HG03378 (cell line): ENCODE measurements at regions not wholly inside any gene's neighbourhood (a gene's known extent, or its start where the extent isn't known, plus 50 kb on each side); places are given as distances from the start of the nearest gene placed in this dataset.

Experiments
- ATAC-seq: cut with Tn5 transposase; IDR thresholded peaks from one replicate; pipeline ENCODE4 v1.9.1; 2021; ENCODE audit warnings: mild to moderate bottlenecking, moderate library complexity; ENCODE audit not compliant: unreplicated experiment

DNA sequence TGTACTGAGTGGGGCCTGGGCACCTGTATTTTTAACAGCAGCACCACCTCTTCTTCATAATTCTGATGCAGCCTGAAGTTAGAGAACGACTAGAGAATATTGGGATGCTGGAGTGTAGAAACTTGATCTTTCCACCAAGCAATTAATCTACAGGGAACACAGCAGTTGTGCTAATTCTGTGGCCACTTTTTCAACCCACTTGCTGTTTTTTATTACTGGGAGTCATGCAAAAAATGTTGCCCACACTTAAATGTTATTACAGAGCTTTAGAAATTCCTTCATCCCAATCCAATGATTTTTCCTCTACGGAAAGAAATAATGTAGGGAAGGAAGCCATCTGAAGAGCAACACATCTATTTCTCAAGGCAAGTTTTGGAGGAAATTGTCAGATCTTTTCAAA is 190.9 kb upstream of the TUT7 start:
- ATAC-seq: no peak

DNA sequence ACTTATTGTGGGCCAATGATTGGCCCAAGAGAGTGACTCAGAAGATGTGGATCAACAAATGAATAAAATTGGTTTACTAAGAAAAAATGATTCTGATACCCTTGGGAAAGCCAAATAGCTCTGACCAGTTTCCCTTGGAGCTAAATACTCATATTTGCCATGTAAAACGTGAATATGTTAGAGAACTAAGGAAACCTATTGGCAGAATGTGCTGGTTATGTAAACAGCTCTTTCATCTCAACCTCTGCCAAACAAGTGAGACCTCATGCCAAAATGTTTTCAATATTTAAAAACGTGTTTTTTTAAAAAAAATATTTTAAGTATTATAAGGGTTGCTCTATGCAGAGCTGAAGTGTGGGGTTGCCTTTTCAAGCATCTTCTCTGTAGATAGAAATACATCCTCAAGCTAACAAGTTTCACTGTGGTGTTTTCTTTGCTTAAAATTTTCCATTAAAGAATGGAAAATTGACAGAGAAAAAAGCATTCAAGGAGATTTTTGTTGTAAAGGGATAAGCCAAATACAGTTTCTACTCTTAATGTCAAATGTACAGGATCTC is 186.9 kb upstream of the TUT7 start:
- ATAC-seq: no peak

DNA sequence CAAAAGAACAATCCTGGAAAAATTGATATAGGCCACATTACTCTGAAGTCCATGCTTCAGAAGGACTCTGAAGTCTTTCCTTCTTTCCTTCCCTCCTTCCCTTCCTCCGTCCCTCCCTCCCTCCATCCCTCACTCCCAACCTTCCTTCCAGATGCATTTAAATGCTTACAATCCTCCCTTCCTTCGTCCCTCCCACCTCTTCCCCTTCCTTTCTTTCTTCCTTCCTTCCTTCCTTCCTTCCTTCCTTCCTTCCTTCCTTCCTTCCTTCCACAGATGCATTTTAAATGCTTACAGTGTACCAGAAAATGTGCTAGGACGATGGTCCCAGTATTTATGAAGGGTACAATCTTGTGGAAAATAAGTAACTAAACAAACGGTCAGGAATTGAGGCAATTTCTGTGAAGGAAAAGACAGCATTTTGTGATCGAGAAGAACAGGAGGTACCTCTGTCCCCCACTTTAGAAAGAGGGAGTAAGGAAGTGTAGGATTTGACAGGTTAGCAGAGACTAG is 181.3 kb upstream of the TUT7 start:
- no peak for ATAC-seq

DNA sequence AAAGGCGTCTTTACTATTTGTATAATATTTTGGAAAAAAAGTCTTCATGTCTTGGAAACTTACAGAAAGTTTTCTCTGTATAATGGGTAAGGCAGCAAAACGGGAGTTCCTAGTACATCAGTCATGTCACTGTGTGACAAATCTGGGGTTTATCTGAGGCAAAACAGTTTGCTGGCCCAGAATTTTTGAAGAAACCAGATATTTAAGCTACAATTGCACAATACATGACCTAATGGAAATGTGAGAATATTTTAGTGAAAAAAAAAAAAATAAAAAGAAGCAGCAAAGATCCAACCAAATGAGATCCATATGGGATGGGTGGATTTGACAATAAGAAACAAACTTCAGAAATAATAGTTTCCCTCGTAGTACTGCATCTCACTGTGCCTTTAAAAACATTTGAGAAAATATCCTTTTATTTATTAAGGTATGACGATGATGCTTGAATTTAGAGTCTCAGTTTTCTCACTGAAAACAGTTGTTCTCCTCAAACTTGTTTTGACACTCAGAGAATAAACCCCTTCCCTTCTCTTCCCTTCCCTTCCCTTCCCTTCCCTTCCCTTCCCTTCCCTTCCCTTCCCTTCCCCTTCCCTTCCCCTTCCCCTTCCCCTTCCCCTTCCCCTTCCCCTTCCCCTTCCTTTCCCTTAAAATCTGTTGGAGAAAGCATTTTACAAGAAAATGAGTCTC is 180.5 kb upstream of the TUT7 start:
- no peak for ATAC-seq

DNA sequence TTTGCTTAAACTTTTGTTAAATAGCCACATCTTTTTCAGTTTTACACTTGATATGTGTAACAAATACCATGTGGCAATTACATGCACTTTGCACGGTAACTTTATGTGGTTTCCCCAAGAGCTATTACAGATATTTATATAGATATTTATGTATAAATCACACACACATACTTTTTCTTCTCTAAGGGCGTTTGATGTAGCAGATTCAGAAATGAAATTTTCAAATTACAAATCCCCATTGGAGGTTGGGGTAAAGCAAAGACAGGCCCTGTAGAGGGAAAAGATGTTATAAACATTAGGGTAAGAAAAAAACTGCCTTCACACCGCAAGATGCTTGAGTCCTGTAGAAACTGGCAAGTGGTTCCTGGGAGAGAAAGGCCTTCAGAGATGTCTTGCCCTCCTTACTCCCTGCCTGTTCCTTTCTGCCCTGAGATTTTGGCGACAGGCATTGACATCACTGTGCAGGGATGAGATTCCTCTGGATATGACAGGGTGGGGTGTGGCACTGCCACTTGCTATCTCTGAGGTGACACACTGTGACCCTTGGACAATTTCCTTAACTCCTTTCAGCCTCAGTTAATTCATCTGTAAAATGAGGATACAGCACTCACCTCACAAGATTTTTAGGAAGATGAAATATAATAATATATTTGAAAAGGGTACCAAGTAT is 177.9 kb upstream of the TUT7 start:
- ATAC-seq: no peak

DNA sequence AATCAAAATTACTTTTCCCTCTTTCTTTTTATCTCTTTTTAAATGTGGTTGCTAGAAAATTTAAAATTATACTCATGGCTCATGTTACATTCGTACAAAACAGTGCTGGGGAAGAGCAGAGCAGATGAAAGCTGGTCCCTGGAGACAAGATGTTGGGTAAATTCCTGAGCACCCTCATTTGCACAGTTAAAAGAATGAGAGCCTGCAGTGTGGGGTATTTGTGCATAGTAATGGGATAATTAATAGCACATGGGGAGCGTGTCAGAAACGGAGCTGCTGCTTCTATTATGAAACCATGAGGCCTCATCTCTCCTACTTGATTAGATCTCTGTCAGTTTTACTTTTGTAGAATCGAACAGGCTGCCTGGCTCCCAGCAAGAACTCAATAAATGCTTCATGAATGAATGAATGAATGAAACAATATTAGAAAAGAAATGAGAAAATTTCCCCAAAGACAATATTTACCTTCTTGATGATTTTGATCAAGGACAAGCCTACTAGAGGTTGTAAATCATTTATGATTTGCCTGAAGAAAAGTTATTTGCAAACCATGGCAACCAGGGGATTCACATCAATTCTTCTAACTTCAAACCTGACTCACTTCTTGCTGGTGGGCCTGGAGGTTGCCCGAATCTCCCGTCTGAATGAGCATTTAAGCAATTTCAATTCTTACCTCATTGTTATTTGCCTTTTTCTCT is 177.2 kb upstream of the TUT7 start:
- ATAC-seq: no peak

DNA sequence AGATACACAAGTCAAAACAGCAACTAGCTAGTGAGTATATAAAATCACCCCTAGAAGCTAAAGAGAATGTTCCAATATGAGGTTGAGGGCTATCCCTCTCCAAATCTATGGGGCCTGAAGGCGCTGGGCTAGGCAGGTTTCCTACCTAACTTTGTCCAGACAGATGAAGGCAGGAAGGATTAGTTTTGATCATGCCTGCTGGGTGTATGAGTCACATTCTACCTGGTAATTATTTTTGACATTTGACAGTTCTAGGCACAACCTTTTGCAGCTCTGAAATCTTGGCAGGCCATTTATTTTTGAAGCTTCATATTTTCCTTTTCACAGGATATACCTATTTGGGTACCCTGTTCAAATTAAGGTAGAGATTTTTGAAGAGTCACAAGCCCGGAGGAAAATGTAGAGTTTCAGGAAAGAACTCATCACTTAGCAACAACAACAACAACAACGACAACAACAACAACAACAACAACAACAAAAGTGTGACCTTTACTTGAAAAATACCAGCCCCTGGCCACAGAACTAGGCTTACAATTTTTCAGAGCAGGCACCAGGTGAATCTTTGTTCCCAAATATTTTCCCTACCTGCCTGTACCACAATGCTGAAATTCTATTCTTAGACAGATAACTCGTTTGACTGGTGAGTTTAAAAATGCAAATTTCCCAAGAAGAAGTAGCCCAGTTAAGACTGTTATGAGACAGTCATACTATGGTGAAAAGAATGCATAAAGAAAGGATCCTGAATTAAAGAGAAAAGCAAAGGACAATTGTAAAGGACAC is 175.5 kb upstream of the TUT7 start:
- no peak for ATAC-seq

DNA sequence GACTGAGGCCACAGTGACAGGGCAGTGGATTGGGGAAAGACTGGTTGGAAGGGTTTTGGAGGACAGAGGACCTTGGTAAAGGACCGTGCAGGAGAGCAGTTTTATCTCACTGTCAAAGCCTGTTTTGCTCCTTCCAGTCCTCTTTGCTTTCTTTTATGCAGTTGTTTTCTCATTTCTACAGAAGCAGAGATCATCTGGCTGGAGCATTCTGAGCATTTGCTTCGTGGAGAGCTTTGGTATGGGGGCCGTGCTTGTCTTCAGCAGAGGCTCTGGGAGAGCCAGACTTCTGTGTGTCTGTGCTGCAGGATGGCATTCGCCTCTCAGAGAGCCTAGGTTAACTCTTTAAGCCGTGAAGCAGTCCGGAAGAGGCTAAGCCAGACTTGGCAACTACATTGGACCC is 171.8 kb upstream of the TUT7 start:
- ATAC-seq: no peak

DNA sequence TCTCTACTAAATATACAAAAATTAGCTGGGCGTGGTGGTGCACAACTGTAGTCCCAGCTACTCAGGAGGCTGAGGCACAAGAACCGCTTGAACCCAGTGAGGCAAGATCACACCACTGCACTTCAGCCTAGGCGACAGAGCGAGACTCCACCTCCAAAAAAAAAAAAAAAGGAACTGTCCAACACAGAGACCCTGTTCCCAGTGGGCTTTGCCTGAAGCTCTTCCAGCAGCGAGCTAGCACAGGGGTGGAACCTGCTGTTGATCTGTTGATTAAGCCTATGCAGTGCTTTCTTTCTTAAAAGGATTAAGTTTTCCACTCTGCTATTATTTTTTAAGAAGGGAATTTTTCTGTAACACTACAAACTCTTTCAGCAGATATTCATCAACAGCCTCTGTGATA is 171.0 kb upstream of the TUT7 start:
- ATAC-seq: no peak

DNA sequence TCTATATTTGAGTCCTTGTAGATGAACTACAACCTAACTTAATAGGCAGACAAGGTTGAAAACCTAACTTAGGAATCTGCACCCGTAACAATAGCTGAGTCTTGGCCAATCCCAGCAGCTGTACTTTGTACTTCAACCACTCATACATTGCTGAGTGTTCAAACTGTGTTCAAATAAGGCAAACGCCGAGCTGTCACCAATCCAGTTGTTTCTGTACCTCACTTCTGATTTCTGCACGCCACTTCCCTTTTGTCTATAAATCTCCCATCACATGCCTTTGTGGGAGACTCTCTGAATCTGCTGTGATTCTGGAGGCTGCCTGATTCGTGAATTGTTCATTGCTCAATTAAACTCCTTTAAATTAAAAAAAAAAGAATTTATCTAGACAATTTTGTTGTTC is 167.8 kb upstream of the TUT7 start:
- no peak for ATAC-seq

DNA sequence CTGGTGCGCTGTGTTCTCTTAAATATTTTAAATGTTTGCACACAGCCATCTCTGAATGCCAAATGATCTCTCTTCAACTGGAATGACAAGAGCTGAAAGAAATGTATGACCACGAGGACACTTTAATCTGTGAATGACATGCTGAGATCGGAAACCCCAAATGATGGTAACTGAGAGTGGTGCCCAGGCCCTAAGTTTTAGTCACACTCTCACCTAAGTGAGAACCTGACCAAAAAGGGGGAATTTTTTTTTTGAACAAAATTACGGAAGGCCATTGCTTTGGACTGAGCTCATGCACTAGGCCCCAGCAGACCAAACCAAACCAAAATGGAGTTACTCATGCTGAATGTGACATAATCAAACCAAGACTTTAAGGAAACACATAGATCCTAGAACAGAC is 167.1 kb upstream of the TUT7 start:
- no peak for ATAC-seq

DNA sequence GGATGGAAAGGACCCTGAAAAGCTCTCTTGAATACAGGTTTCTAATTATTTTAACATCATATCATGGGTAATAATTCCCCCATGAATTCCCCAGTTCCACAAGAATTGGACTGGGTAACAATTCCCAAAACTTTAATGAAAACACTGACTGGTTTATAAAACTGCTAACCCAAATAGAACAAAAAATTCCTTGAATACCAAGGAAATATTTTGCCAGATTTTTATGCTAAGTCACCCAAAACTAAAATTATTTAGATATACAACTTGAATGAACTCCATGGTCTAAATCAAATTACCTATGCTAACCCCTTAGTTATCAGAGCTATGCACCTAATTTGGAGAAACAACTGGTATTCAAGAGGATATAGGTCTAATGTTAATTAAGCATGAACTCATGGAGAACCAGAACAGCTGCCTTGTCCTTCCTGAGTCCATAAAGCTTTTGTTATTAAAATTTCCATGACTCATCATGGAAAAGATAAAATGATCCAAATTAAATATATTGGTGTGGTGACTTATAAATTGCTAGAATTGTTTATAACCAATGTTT is 164.9 kb upstream of the TUT7 start:
- no peak for ATAC-seq

DNA sequence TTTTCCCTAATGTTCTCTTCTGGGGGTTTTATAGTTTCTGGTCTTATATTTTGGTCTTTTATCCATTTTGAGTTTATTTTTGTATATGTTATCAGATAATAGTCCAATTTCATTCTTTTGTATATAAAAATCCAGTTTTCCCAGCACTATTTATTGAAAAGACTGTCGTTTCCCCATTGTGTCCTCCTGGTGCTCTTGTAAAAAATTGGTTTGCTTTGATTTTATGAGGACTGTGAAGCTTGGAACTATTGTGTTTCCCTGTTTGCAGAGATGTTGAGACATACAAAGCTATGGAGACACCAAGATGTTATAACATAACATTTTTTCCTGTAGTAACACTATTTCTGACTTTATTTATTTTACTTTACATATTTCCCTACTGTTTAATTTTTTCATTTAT is 163.3 kb upstream of the TUT7 start:
- ATAC-seq: no peak

DNA sequence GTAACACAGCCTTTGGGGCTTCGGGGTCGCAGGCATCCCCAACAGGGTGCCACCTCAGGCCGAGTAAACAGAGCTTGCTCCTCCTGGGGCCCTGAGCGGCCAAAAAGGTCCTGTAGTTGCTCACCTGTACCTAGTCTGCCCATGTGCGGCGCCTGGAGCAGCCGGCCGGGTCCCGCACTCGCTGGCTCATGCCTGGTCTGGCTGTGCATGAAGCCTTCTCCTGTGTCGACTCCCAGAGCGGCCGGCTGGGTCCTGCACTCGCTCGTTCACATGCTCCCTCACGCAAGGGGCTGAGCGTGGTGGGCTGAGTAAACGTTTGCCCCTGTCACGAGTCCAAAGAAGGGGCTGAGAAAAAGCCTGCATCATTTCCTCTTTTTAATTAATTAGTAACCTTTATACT is 162.4 kb upstream of the TUT7 start:
- ATAC-seq: no peak

DNA sequence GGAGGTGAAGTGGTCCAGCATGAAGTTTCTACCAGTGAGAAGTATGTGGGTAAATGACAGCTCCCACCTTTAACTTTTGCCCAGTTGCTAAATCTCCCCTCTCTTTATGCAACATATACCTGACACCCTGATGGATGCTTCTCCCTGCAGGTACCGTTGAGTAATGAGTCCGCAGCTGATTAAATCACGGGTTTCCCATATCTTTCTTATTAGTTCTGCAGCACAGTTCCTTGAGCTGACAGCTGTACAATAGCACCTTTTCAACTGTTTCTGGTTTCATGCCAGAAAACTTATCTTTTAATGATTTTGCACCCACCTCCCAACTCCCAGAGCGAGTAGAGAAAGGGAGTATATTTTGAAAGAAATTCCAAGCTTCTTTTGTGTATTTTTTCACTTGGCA is 161.0 kb upstream of the TUT7 start:
- ATAC-seq: no peak

DNA sequence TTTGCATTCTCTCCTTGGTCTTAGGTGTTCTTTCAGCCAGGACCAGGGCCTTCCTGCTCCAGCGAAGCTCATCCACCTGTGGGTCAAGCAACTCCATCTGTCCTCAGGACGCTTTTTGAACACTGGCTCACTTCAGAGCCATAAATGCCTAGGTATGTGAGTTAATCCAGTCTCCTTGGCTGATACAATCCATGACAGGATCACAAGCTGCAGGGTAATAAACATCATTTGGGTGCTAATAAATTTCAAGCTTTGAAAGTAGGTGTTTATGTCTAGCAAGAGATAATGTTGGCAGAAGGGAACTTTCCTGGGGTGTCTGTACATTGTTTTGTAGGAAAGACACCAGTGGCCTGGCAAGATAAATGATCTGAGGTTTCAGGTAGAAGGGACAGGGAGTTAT is 159.2 kb upstream of the TUT7 start:
- ATAC-seq: no peak

DNA sequence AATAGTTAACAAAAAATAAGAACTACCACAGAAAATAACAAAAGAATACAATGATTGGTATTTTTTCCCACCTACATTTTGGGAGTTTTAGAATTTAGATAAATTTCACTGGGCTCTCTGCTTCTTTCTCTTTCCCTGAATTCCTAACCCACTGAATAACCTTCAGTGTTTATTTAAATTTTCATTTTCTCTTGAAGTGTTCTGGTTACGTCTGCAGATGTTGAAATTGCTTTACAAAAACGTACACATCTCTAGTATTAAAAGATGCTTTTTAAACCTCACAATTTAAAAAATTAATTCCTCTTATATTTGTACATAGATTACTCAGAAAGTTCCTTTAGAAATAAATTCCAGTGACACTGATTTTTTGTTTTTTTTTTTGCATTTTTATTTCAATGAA is 158.7 kb upstream of the TUT7 start:
- no peak for ATAC-seq

DNA sequence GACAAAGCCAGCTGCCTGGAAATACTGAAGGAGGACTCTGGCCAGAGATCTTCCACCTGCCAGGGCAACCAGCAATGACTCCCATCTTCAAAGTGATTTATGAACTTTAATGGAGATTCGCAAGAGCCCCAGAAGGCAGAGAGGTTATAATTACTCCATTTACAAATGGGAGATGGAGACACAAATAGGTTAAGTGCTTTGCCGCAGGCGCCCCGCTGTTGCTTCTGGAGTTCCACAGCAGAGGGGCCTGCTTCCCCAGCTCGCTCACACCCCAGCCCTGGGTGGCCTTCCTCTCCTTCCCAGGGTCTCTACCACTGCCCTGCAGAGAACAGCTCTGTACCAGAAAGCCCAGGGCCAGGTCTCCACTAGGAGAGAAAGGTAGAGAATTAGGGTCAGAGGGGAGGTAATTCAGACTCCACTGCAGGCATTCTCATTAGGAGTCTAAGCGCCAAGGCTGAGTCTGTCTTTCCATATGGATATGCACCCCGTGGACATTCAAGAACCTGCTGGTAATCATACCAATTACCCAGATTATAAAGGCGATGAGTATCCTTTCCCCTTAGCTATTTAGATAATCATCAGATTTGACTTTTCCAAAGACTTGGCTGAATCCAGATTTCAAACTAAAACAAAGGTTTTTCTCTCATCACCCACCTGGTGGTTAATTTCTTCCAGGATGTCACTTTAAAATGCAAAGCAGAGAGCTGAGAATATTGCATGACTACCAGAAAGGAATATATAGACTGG is 157.6 kb upstream of the TUT7 start:
- no peak for ATAC-seq

DNA sequence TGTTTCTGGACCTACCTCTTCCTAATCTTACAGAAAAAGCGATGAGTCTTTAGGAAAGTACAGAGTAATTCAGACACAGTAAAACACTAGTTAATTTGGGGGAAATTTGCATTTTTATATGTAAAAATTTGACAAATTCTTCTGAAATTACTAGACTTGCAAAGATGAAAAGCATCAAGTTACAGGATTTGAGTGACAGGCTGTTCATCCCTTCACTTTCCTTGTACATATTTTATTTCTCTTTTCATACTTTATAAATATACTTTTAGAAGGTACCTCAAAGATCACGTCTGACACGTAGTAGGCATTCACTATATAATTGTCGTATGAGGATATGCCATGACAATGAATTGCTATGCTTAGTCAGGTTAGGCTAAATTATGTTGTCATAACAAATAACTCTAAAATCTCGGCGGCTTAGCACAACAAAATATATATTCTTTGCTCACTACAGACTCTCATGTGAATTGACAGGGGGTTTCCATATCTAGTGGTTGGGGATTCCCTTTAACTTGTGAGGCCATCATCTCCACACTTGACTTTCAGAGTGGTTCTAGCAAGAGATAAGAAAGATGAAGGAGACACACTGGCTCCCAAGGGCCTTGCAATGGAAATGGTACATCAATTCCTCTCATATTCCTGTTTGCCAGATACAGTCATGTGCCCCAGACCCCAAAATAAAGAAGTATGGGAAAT is 154.1 kb upstream of the TUT7 start:
- ATAC-seq: peak; percentile 83
